Fibroblast of skin of right quadriceps (primary cell): ENCODE measurements at regions not wholly inside any gene's neighbourhood (a gene's known extent, or its start where the extent isn't known, plus 50 kb on each side); places are given as distances from the start of the nearest gene placed in this dataset.
"Not testable (repeated sequence)": the region's sequence is repeated elsewhere in the genome, so short reads cannot be mapped to it uniquely, and the experiment has no call there.

Experiments
- DNase-seq: peaks from one replicate; pipeline ENCODE4 v3.0.0-alpha.2; 2013

GRCh38 chr6:27854421-27854820 lies 57.8 kb downstream of the OR2B2 start:
- DNase-seq, result no peak

GRCh38 chr6:27851440-27851839 lies 60.8 kb downstream of the OR2B2 start:
- DNase-seq, result no peak

GRCh38 chr6:27849001-27849400 lies 63.2 kb downstream of the OR2B2 start:
- not testable (repeated sequence) for DNase-seq

GRCh38 chr6:27847706-27848105 lies 64.5 kb downstream of the OR2B2 start:
- DNase-seq, result peak; percentile 34

GRCh38 chr6:27840572-27840971 lies 71.6 kb downstream of the OR2B2 start:
- no peak for DNase-seq

- DNase-seq, result peak; percentile 95
Measured at GRCh38 chr6:27839626-27840475, 72.3 kb downstream of the OR2B2 start.

- DNase-seq, result no peak
Measured at GRCh38 chr6:27838945-27839625, 73.1 kb downstream of the OR2B2 start.

- DNase-seq, result peak; percentile 100
Measured at GRCh38 chr6:27838058-27838944, 73.9 kb downstream of the OR2B2 start.

GRCh38 chr6:27837625-27838057 lies 74.6 kb downstream of the OR2B2 start:
- no peak for DNase-seq

GRCh38 chr6:27836783-27837624 lies 75.2 kb downstream of the OR2B2 start:
- peak; percentile 88 for DNase-seq

GRCh38 chr6:27836141-27836782 lies 75.9 kb downstream of the OR2B2 start:
- no peak for DNase-seq

- no peak for DNase-seq
Measured at GRCh38 chr6:27834879-27835549, 77.2 kb downstream of the OR2B2 start.

- no peak for DNase-seq
Measured at GRCh38 chr6:27834384-27834783, 77.8 kb downstream of the OR2B2 start.

GRCh38 chr6:27831434-27832081 lies 80.6 kb downstream of the OR2B2 start:
- DNase-seq, result peak; percentile 78

- peak; percentile 50 for DNase-seq
Measured at GRCh38 chr6:27830600-27831433, 81.4 kb downstream of the OR2B2 start.

- DNase-seq, result no peak
Measured at GRCh38 chr6:27830212-27830599, 82.0 kb downstream of the OR2B2 start.

- no peak for DNase-seq
Measured at GRCh38 chr6:27829453-27830211, 82.6 kb downstream of the OR2B2 start.

- not testable (repeated sequence) for DNase-seq
Measured at GRCh38 chr6:27827477-27827876, 84.7 kb downstream of the OR2B2 start.

GRCh38 chr6:27826612-27826985 lies 85.6 kb downstream of the OR2B2 start:
- DNase-seq, result not testable (repeated sequence)
